H1 (cell line): ENCODE measurements at regions not wholly inside any gene's neighbourhood (a gene's known extent, or its start where the extent isn't known, plus 50 kb on each side); places are given as distances from the start of the nearest gene placed in this dataset.
A peak's percentile ranks its signal among the peaks of the same experiment; 100 is the strongest.

Source experiments
- CTCF ChIA-PET: fragments of 300-600 bp; sonication (Branson Sonifier 250); formaldehyde crosslinking; loops from one replicate; lab custom pipeline; 2021; ENCODE audit not compliant: partially characterized antibody; lab: Charles Lee
- POLR2A ChIA-PET: fragments of 300-600 bp; sonication (Branson Sonifier 250); formaldehyde crosslinking; loops from one replicate; lab custom pipeline; 2021; ENCODE audit warnings: inconsistent platforms; ENCODE audit not compliant: partially characterized antibody; lab: Charles Lee
- DNase-seq, 2 experiments: peaks; one replicate each; pipeline versions ENCODE4 v3.0.0 to v3.0.0-alpha.2; 2010 to 2022; ENCODE audit warnings: low spot score in 2 of 2, low read depth in 1 of 2, mixed read lengths in 1 of 2
- FAIRE-seq: peaks from 2 replicates; lab custom pipeline; 2011; peaks lifted over from hg19 to GRCh38; lab: Jason Lieb, UNC
- H2AFZ ChIP-seq: 2 replicates; pipeline ENCODE4 v1.8.1; 2012; ENCODE audit warnings: low read length, inconsistent platforms
- H2AK5ac ChIP-seq: 2 replicates; pipeline ENCODE4 v1.6.1; 2013; ENCODE audit warnings: low read depth, low read length
- H2BK120ac ChIP-seq: replicated peaks from 2 replicates; pipeline ENCODE3; 2013; ENCODE audit warnings: low read depth, low read length, inconsistent platforms
- H2BK12ac ChIP-seq: 2 replicates; pipeline ENCODE4 v1.6.1; 2013; ENCODE audit warnings: low read depth, low read length
- H2BK15ac ChIP-seq: 2 replicates; pipeline ENCODE4 v1.6.1; 2013; ENCODE audit warnings: low read length
- H2BK20ac ChIP-seq: 2 replicates; pipeline ENCODE4 v1.6.1; 2013; ENCODE audit warnings: low read length
- H2BK5ac ChIP-seq: 2 replicates; pipeline ENCODE4 v1.6.1; 2013; ENCODE audit warnings: low read depth, low read length
- H3K14ac ChIP-seq: 2 replicates; pipeline ENCODE4 v1.6.1; 2013; ENCODE audit warnings: inconsistent platforms; ENCODE audit not compliant: insufficient read length
- H3K18ac ChIP-seq: 2 replicates; pipeline ENCODE4 v1.6.1; 2013; ENCODE audit warnings: low read length; ENCODE audit errors: extremely low read depth
- H3K23ac ChIP-seq: 2 replicates; pipeline ENCODE4 v1.6.1; 2013; ENCODE audit warnings: inconsistent platforms; ENCODE audit not compliant: insufficient read length
- H3K23me2 ChIP-seq: 2 replicates; pipeline ENCODE4 v1.6.1; 2013; ENCODE audit warnings: low read depth, low read length
- H3K27ac ChIP-seq: 2 replicates; pipeline ENCODE4 v1.6.1; 2011; ENCODE audit warnings: low read depth, low read length, inconsistent platforms
- H3K27me3 ChIP-seq, 4 experiments: replicated peaks in 1 of 4; 1 replicate in 1 of 4; 2 replicates in 3 of 4; pipeline versions ENCODE4 v1.6.1 to v1.8.1; 2011 to 2013; ENCODE audit warnings: low read length in 3 of 4, mild to moderate bottlenecking in 3 of 4, inconsistent platforms in 2 of 4, mixed read lengths in 2 of 4, moderate library complexity in 1 of 4; ENCODE audit not compliant: control insufficient read depth in 3 of 4, insufficient read depth in 3 of 4; ENCODE audit errors: extremely low read depth in 1 of 4
- H3K36me3 ChIP-seq, 4 experiments: 2 replicates each; pipeline versions ENCODE4 v1.6.1 to v1.8.1; 2011 to 2013; ENCODE audit warnings: mild to moderate bottlenecking in 4 of 4, low read length in 3 of 4, moderate library complexity in 2 of 4, control low read depth in 1 of 4, inconsistent platforms in 1 of 4; ENCODE audit not compliant: insufficient read depth in 4 of 4, control insufficient read depth in 2 of 4
- H3K4ac ChIP-seq: replicated peaks from 2 replicates; pipeline ENCODE3; 2013; ENCODE audit warnings: low read length, low read depth, mixed read lengths, inconsistent platforms; ENCODE audit not compliant: insufficient read length
- H3K4me1 ChIP-seq, 4 experiments: replicated peaks in 1 of 4; 1 replicate in 1 of 4; 2 replicates in 3 of 4; pipeline versions ENCODE4 v1.6.1 to v1.8.1; 2011 to 2013; ENCODE audit warnings: low read length in 3 of 4, inconsistent platforms in 2 of 4, mixed read lengths in 1 of 4; ENCODE audit not compliant: insufficient read depth in 4 of 4, control insufficient read depth in 3 of 4
- H3K4me2 ChIP-seq, 2 experiments: 2 replicates each; pipeline versions ENCODE4 v1.6.1 to v1.8.1; 2011 to 2013; ENCODE audit warnings: low read depth in 2 of 2, low read length in 2 of 2, control low read depth in 1 of 2, inconsistent platforms in 1 of 2, mild to moderate bottlenecking in 1 of 2; ENCODE audit not compliant: insufficient read depth in 1 of 2
- H3K4me3 ChIP-seq, 4 experiments: fragments of 200-600, 300-600 bp in 1 of 4; sonication (generic), shearing (Covaris generic), sonication (Bioruptor Twin) in 1 of 4; 2 replicates each; pipeline versions ENCODE4 v1.5.1 to v1.8.1; 2011 to 2016; ENCODE audit warnings: low read length in 4 of 4, low read depth in 3 of 4, control low read depth in 2 of 4, inconsistent platforms in 2 of 4, mild to moderate bottlenecking in 2 of 4, mixed read lengths in 1 of 4, moderate library complexity in 1 of 4; ENCODE audit not compliant: insufficient read depth in 2 of 4; ENCODE audit errors: extremely low read depth in 1 of 4
- H3K56ac ChIP-seq: replicated peaks from 2 replicates; pipeline ENCODE3; 2013; ENCODE audit warnings: low read depth, mild to moderate bottlenecking, mixed read lengths, low read length, inconsistent platforms; ENCODE audit not compliant: insufficient read length
- H3K79me1 ChIP-seq: 2 replicates; pipeline ENCODE4 v1.6.1; 2013; ENCODE audit warnings: low read depth, low read length, control low read depth
- H3K79me2 ChIP-seq, 2 experiments: 2 replicates each; pipeline versions ENCODE4 v1.6.1 to v1.8.1; 2012 to 2013; ENCODE audit warnings: low read length in 2 of 2, mild to moderate bottlenecking in 2 of 2, inconsistent platforms in 1 of 2; ENCODE audit not compliant: insufficient read depth in 2 of 2, control insufficient read depth in 1 of 2
- H3K9ac ChIP-seq, 4 experiments: replicated peaks in 1 of 4; 1 replicate in 1 of 4; 2 replicates in 3 of 4; pipeline versions ENCODE4 v1.6.1 to v1.8.1; 2011 to 2013; ENCODE audit warnings: low read depth in 3 of 4, low read length in 3 of 4, control low read depth in 2 of 4, mild to moderate bottlenecking in 2 of 4, moderate library complexity in 2 of 4, inconsistent platforms in 1 of 4; ENCODE audit errors: extremely low read depth in 1 of 4
- H3K9me3 ChIP-seq, 2 experiments: 2 replicates each; pipeline versions ENCODE4 v1.6.1 to v1.8.1; 2012 to 2013; ENCODE audit warnings: mild to moderate bottlenecking in 2 of 2, moderate library complexity in 2 of 2, control low read depth in 1 of 2, inconsistent platforms in 1 of 2, low read depth in 1 of 2, low read length in 1 of 2, mixed read lengths in 1 of 2; ENCODE audit not compliant: insufficient read depth in 2 of 2
- H4K20me1 ChIP-seq, 2 experiments: replicated peaks in 1 of 2; 2 replicates each; pipeline versions ENCODE3 to v1.8.1; 2011 to 2013; ENCODE audit warnings: inconsistent platforms in 2 of 2, low read length in 2 of 2, mild to moderate bottlenecking in 1 of 2; ENCODE audit not compliant: insufficient read depth in 2 of 2, control insufficient read depth in 1 of 2
- H4K5ac ChIP-seq: 2 replicates; pipeline ENCODE4 v1.6.1; 2013; ENCODE audit warnings: low read length, low read depth, mixed read lengths, inconsistent platforms; ENCODE audit not compliant: insufficient read length
- H4K8ac ChIP-seq: 2 replicates; pipeline ENCODE4 v1.8.0; 2013; ENCODE audit warnings: mild to moderate bottlenecking, moderate library complexity, low read length, inconsistent platforms; ENCODE audit not compliant: insufficient read depth; ENCODE audit errors: extremely low read depth
- H4K91ac ChIP-seq: replicated peaks from 2 replicates; pipeline ENCODE3; 2013; ENCODE audit warnings: low read length, mixed read lengths, inconsistent platforms; ENCODE audit not compliant: insufficient read length
- SP1 ChIP-seq: IDR thresholded peaks from 2 replicates; pipeline ENCODE4 v1.6.1; 2011; ENCODE audit warnings: low read depth, low read length
- WGBS, 2 experiments: shearing (Covaris generic) in 1 of 2; methylation state at CpG; one replicate each; pipeline versions ENCODE4 v1.1.6 to v1.1.7; 2013 to 2015; ENCODE audit warnings: low lambda C conversion rate in 2 of 2, mixed read lengths in 2 of 2, inconsistent platforms in 1 of 2, low coverage in 1 of 2, missing lambda C conversion rate in 1 of 2; ENCODE audit not compliant: insufficient replicate concordance in 2 of 2, insufficient coverage in 1 of 2, insufficient read length in 1 of 2; ENCODE audit errors: extremely low coverage in 1 of 2, missing lambda C conversion rate in 1 of 2; 5-methylcytosine and 5-hydroxymethylcytosine counted together

DNA sequence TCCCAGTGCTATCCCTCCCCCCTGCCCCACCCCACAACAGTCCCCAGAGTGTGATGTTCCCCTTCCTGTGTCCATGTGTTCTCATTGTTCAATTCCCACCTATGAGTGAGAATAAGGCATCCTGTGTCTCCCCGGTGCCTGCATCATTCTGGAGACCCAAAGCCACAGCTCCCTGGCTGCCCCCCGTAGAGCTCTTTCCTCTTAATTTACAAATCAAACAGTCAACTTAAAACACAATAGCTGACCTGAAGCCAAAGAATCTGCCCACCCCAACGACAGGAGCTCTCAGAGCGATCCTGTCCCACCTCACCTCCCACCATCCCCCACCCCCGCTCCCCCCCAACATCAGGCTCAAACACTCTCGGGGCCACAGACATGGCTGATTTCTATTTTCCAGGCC, 558.3 kb downstream of the BRD1 start:
- H3K23ac ChIP-seq: no peak overlapping the region
- no peak overlapping the region for H3K27ac ChIP-seq
- peak overlapping the region; percentile 100 for H2BK120ac ChIP-seq
- H3K79me1 ChIP-seq: no peaks in the 10 kb centered on the region
- H3K36me3 ChIP-seq: no peaks in the 10 kb centered on the region
- H3K79me2 ChIP-seq: no peaks in the 10 kb centered on the region
- no peak overlapping the region for H2AFZ ChIP-seq
- no peak overlapping the region for H3K14ac ChIP-seq
- peak overlapping the region; percentile 99 for H4K91ac ChIP-seq
- TF ChIP-seq SP1: no peak
- peak overlapping the region in 2 of 4 experiments; percentile 19 to 61; a peak in 4 of 8 replicates for H3K4me3 ChIP-seq
- WGBS, 2 experiments: 4% methylated on average over 4 of the region's 6 CpGs; no CpG with 5 or more reads in 1 of the 2 experiments
- no peak overlapping the region for H3K9ac ChIP-seq
- H2BK15ac ChIP-seq: no peak overlapping the region
- DNase-seq (peak; percentile 53 to 63), FAIRE-seq (no peak)
- peak overlapping the region; percentile 100; the same call in 1 of the 2 replicates for H3K18ac ChIP-seq
- no peak overlapping the region for H2AK5ac ChIP-seq
- ChIA-PET POLR2A (interaction anchor here (0.6 to 1.0 kb wide), 3 partner anchors 34 to 288 kb away, joined by 3 to 4 read pairs (median 3); no protein-coding TSS in a partner anchor), CTCF (interaction anchor here (1.1 to 1.2 kb wide), 2 partner anchors 36 to 326 kb away, joined by 4 to 5 read pairs; no protein-coding TSS in a partner anchor)
- H2BK12ac ChIP-seq: no peak overlapping the region
- H4K5ac ChIP-seq: no peak overlapping the region
- H2BK5ac ChIP-seq: peak overlapping the region; percentile 98; the same call in 1 of the 2 replicates
- no peak overlapping the region for H3K4ac ChIP-seq
- H3K27me3 ChIP-seq: peaks cover 1 to 21% (median 16%) of the 10 kb centered on the region in 4 experiments; a peak in 6 of 7 replicates
- no peaks in the 10 kb centered on the region for H4K20me1 ChIP-seq
- H3K56ac ChIP-seq: no peak overlapping the region
- peaks cover 7 to 25% (median 18%) of the 10 kb centered on the region in 4 experiments for H3K4me1 ChIP-seq
- peak overlapping the region; percentile 65 to 84 for H3K4me2 ChIP-seq
- peak overlapping the region; percentile 93; the same call in 1 of the 2 replicates for H2BK20ac ChIP-seq
- H3K23me2 ChIP-seq: peaks cover 5% of the 10 kb centered on the region; the same call in 1 of the 2 replicates
- no peaks in the 10 kb centered on the region for H3K9me3 ChIP-seq
- no peak overlapping the region for H4K8ac ChIP-seq
